ENCODE measurements at regions not wholly inside any gene's neighbourhood (a gene's known extent, or its start where the extent isn't known, plus 50 kb on each side); places are given as distances from the start of the nearest gene placed in this dataset.

GRCh38 chr3:53975382-53975781, 83.7 kb upstream of the SELENOK start:
- no peaks in the 10 kb centered on the region for H3K9me3 ChIP-seq (ENCODE audit: severe bottlenecking)
- TF ChIP-seq, protein P1, sequence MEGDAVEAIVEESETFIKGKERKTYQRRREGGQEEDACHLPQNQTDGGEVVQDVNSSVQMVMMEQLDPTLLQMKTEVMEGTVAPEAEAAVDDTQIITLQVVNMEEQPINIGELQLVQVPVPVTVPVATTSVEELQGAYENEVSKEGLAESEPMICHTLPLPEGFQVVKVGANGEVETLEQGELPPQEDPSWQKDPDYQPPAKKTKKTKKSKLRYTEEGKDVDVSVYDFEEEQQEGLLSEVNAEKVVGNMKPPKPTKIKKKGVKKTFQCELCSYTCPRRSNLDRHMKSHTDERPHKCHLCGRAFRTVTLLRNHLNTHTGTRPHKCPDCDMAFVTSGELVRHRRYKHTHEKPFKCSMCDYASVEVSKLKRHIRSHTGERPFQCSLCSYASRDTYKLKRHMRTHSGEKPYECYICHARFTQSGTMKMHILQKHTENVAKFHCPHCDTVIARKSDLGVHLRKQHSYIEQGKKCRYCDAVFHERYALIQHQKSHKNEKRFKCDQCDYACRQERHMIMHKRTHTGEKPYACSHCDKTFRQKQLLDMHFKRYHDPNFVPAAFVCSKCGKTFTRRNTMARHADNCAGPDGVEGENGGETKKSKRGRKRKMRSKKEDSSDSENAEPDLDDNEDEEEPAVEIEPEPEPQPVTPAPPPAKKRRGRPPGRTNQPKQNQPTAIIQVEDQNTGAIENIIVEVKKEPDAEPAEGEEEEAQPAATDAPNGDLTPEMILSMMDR (IDR thresholded peaks at IDR 0.05; ENCODE audit: poor library complexity, severe bottlenecking): no peak
- H3K4me3 ChIP-seq (ENCODE audit: severe bottlenecking): no peak overlapping the region
- H3K27ac ChIP-seq (ENCODE audit: poor library complexity, severe bottlenecking): no peak overlapping the region
- no peaks in the 10 kb centered on the region for H3K36me3 ChIP-seq (ENCODE audit: low read depth)
- no peaks in the 10 kb centered on the region for H3K4me1 ChIP-seq (ENCODE audit: insufficient read depth, poor library complexity, severe bottlenecking)
- ATAC-seq (ENCODE audit: low read depth): no peak
- DNase-seq (ENCODE audit: low spot score): no peak
- H3K27me3 ChIP-seq (ENCODE audit: insufficient read depth, poor library complexity, severe bottlenecking): no peaks in the 10 kb centered on the region

- TF ChIP-seq, protein P1 (IDR thresholded peaks at IDR 0.05; ENCODE audit: poor library complexity, severe bottlenecking): no peak
- Histone ChIP-seq H3K36me3 (ENCODE audit: low read depth) (no peaks in the 10 kb centered on the region), H3K4me1 (ENCODE audit: insufficient read depth, poor library complexity, severe bottlenecking) (no peaks in the 10 kb centered on the region), H3K27me3 (ENCODE audit: insufficient read depth, poor library complexity, severe bottlenecking) (no peaks in the 10 kb centered on the region), H3K4me3 (ENCODE audit: severe bottlenecking) (no peak overlapping the region), H3K9me3 (ENCODE audit: severe bottlenecking) (no peaks in the 10 kb centered on the region), H3K27ac (ENCODE audit: poor library complexity, severe bottlenecking) (no peak overlapping the region)
- DNase-seq (ENCODE audit: low spot score): no peak
- ATAC-seq (ENCODE audit: low read depth): no peak
These were observed 82.7 kb upstream of the SELENOK start for GRCh38 chr3:53974324-53974723.

DNA sequence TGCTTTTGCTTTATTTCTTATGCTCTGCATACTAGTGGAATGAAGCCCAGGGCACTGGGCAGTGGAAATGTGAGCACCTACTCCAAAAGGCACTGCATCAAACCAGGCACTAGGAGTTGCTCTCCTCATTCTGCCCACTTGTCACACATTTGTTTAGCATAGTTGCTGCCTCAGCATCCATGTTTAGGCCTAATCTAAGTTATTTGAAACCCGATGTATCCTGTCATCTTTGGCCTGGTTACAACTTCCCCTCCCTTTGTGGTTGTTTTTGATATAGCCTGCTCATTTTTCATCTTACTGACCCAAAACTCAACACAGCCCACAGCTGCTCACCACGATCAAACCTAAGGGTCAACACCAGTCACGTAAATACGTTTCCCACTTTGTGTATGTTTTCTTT, 82.2 kb upstream of the SELENOK start:
- H3K4me1 ChIP-seq (ENCODE audit: insufficient read depth, poor library complexity, severe bottlenecking): no peaks in the 10 kb centered on the region
- no peaks in the 10 kb centered on the region for H3K36me3 ChIP-seq (ENCODE audit: low read depth)
- H3K4me3 ChIP-seq (ENCODE audit: severe bottlenecking): no peak overlapping the region
- H3K27me3 ChIP-seq (ENCODE audit: insufficient read depth, poor library complexity, severe bottlenecking): no peaks in the 10 kb centered on the region
- no peak for ATAC-seq (ENCODE audit: low read depth)
- H3K9me3 ChIP-seq (ENCODE audit: severe bottlenecking): no peaks in the 10 kb centered on the region
- no peak overlapping the region for H3K27ac ChIP-seq (ENCODE audit: poor library complexity, severe bottlenecking)
- no peak for DNase-seq (ENCODE audit: low spot score)
- TF ChIP-seq, protein P1 (IDR thresholded peaks at IDR 0.05; ENCODE audit: poor library complexity, severe bottlenecking): no peak

GRCh38 chr3:53970661-53971060, 79.0 kb upstream of the SELENOK start:
- H3K36me3 ChIP-seq (ENCODE audit: low read depth): no peaks in the 10 kb centered on the region
- DNase-seq (ENCODE audit: low spot score): no peak
- no peaks in the 10 kb centered on the region for H3K9me3 ChIP-seq (ENCODE audit: severe bottlenecking)
- no peaks in the 10 kb centered on the region for H3K4me1 ChIP-seq (ENCODE audit: insufficient read depth, poor library complexity, severe bottlenecking)
- no peak overlapping the region for H3K4me3 ChIP-seq (ENCODE audit: severe bottlenecking)
- no peak for ATAC-seq (ENCODE audit: low read depth)
- TF ChIP-seq, protein P1 (IDR thresholded peaks at IDR 0.05; ENCODE audit: poor library complexity, severe bottlenecking): no peak
- H3K27ac ChIP-seq (ENCODE audit: poor library complexity, severe bottlenecking): no peak overlapping the region
- no peaks in the 10 kb centered on the region for H3K27me3 ChIP-seq (ENCODE audit: insufficient read depth, poor library complexity, severe bottlenecking)

DNA sequence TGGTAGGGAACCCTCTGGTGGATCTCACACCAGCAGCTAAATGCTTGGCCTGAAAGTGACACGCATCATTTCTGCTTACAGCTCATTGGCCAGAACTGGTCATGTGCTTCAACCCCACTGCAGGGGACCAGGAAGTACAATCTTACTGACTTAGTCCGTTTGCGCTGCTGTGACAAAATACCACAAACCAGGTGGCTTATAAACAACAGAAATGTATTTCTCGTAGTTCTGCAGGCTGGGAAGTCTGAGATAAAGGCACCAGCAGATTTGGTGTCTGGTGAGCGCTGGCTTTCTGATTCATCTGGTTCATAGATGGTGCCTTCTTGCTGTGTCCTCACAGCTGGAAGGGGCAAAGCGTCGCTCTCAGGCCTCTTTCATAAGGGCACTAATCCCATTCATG, 77.4 kb upstream of the SELENOK start:
- Histone ChIP-seq H3K4me1 (ENCODE audit: insufficient read depth, poor library complexity, severe bottlenecking) (no peaks in the 10 kb centered on the region), H3K27me3 (ENCODE audit: insufficient read depth, poor library complexity, severe bottlenecking) (no peaks in the 10 kb centered on the region), H3K4me3 (ENCODE audit: severe bottlenecking) (no peak overlapping the region), H3K9me3 (ENCODE audit: severe bottlenecking) (no peaks in the 10 kb centered on the region), H3K36me3 (ENCODE audit: low read depth) (no peaks in the 10 kb centered on the region), H3K27ac (ENCODE audit: poor library complexity, severe bottlenecking) (no peak overlapping the region)
- TF ChIP-seq, protein P1 (IDR thresholded peaks at IDR 0.05; ENCODE audit: poor library complexity, severe bottlenecking): no peak
- ATAC-seq (ENCODE audit: low read depth) (no peak), DNase-seq (ENCODE audit: low spot score) (no peak)
